HG03565 (cell line): ENCODE measurements at regions not wholly inside any gene's neighbourhood (a gene's known extent, or its start where the extent isn't known, plus 50 kb on each side); places are given as distances from the start of the nearest gene placed in this dataset.

Experiments
- ATAC-seq: cut with Tn5 transposase; IDR thresholded peaks from one replicate; pipeline ENCODE4 v1.9.1; 2021; ENCODE audit warnings: mild to moderate bottlenecking, moderate library complexity; ENCODE audit not compliant: unreplicated experiment

GRCh38 chr2:198825534-198825933 lies 632.2 kb downstream of the SATB2 start:
- no peak for ATAC-seq

- no peak for ATAC-seq
Measured at GRCh38 chr2:198817536-198817935, 640.2 kb downstream of the SATB2 start.

GRCh38 chr2:198815626-198816025 lies 642.1 kb downstream of the SATB2 start:
- ATAC-seq: no peak

GRCh38 chr2:198811198-198811597 lies 646.5 kb downstream of the SATB2 start:
- ATAC-seq: no peak

- ATAC-seq: no peak
Measured at GRCh38 chr2:198809976-198810375, 647.8 kb downstream of the SATB2 start.

GRCh38 chr2:198807131-198807530 lies 650.6 kb downstream of the SATB2 start:
- ATAC-seq: no peak

GRCh38 chr2:198795419-198795818 lies 662.3 kb downstream of the SATB2 start:
- ATAC-seq: no peak

- ATAC-seq: no peak
Measured at GRCh38 chr2:198791623-198792022, 666.1 kb downstream of the SATB2 start.

GRCh38 chr2:198788676-198789075 lies 669.1 kb downstream of the SATB2 start:
- no peak for ATAC-seq

- ATAC-seq: no peak
Measured at GRCh38 chr2:198782734-198783133, 675.0 kb downstream of the SATB2 start.

- ATAC-seq: no peak
Measured at GRCh38 chr2:198776616-198777406, 680.9 kb downstream of the SATB2 start.

GRCh38 chr2:198775737-198776136 lies 682.0 kb downstream of the SATB2 start:
- ATAC-seq: no peak

- no peak for ATAC-seq
Measured at GRCh38 chr2:198774576-198774975, 683.2 kb downstream of the SATB2 start.

GRCh38 chr2:198767694-198768093 lies 690.0 kb downstream of the SATB2 start:
- ATAC-seq: no peak

GRCh38 chr2:198763793-198764192 lies 693.9 kb downstream of the SATB2 start:
- no peak for ATAC-seq

GRCh38 chr2:198762441-198762840 lies 695.3 kb downstream of the SATB2 start:
- ATAC-seq: no peak

GRCh38 chr2:198757069-198757468 lies 700.7 kb downstream of the SATB2 start:
- no peak for ATAC-seq

- ATAC-seq: no peak
Measured at GRCh38 chr2:198756166-198756565, 701.6 kb downstream of the SATB2 start.

GRCh38 chr2:198753101-198753500 lies 704.6 kb downstream of the SATB2 start:
- ATAC-seq: no peak

- ATAC-seq: no peak
Measured at GRCh38 chr2:198749364-198749763, 708.4 kb downstream of the SATB2 start.

- ATAC-seq: no peak
Measured at GRCh38 chr2:198731842-198732399, 725.8 kb downstream of the SATB2 start.

- no peak for ATAC-seq
Measured at GRCh38 chr2:198720266-198720665, 737.5 kb downstream of the SATB2 start.

GRCh38 chr2:198717451-198717850 lies 740.3 kb downstream of the SATB2 start:
- no peak for ATAC-seq
